NCI-H1694 (cell line): ENCODE measurements at regions not wholly inside any gene's neighbourhood (a gene's known extent, or its start where the extent isn't known, plus 50 kb on each side); places are given as distances from the start of the nearest gene placed in this dataset.

Experiments used
- DNase-seq: peaks from one replicate; lab custom pipeline; 2025; lab: John Stamatoyannopoulos, UW

DNA sequence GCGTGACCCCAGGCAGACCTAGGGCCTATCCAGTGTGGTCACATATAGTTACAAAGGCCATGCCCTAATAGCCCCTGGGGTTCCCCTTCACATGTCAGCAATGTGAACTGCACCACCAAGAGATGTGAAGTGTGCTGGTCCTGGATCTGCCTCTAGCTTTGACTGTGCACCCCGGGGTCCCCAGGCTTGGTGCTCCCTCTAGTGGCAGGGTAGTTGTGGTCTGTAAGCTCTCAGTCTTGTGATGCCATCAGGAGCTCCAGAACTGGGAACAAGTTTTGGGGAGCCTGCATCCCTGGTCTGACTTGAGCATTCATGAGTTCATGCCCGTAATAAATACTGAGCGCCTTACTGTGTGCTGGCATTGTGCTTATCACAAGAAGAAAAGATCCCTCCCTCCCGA is 143.4 kb downstream of the DHX35 start:
- no peak for DNase-seq

DNA sequence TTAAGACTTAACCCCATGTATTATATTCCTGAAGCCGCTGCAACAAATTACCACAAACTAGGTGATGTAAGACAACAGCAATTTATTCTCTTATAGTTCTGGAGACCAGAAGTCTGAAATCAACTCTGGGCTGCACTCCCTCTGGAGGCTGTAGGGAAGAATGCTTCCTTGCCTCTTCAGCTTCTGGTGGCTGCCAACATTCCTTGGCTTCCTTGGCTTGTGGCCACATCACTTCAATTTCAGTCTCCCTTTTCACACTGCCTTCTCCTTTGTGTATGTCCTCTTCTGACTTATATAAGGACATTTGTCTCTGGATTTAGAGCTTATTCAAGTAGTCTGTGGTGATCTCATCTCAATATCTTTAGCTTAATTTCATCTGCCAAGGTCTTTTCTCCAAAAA is 141.6 kb downstream of the DHX35 start:
- no peak for DNase-seq

DNA sequence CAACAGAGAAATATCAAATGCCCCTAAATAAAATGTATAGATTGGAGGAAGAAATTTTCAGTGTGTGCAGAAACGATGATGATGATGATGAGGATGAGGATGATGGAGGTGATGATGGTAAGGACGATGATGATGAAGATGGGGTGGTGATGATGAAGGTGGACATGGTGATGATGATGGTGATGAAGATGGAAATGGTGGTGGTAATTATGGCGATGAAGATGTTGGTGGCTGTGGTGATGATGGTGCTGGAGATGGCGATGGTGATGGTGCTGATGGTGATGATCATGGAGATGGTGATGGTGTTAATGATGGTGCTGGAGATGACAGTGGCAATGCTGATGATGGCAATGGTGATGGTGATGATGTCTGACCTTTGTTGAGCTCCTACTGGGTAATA is 141.2 kb downstream of the DHX35 start:
- no peak for DNase-seq

DNA sequence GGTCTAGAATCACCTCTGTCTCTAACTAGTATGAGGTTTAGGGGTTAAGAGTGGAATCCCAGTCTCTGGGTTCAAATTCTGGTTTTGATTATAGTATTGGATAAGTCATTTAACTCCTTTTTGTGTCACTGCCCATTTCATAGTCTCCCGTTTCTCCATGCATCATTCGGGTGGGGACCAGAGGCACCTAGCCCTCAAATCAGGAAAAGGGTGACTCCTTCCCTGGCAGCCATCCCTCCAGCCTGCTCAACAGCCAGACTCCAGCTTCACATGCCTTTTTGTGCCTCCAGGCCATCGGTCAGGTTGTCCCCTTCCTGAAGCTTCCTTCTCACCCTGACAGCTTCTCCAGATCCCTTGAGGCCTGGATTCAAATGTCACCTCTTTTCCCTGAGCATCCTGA is 139.8 kb downstream of the DHX35 start:
- no peak for DNase-seq

DNA sequence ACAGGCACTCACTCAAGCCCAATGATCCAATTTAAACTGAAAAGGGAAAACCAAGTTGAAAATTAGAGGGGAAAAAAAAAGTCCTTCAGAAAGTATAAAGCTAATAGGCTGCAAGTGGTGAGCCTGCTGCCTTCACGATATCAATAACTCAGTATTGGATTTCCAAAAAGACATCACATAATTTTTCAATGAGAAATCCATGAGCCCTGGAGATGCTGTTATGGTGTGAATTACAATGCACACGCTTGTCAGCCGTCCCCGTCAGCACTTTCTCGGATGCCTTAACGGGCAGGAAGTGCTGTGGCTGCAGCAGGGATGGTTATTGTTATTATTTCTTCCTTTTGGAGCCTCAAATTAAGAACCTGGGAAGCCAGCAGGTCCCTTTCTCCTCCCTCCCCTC is 138.5 kb downstream of the DHX35 start:
- DNase-seq = no peak

DNA sequence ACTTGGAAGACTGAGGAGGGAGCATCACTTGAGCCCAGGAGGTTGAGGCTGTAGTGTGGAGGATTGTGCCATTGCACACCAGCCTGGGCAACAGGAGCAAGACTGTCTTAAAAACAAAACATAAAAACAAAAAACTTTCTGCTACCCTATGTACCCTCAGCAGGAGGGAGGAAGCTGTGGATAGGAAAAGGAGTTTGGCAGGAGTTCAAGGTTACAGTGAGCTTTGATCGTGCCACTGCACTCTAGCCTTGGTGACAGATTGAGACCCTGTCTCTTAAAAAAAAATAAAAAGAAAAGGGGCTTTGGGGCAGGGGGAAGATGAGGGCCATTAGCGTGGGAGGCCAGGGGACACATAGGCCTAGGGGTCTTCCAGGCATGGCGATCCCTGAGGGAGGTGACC is 135.7 kb downstream of the DHX35 start:
- no peak for DNase-seq

DNA sequence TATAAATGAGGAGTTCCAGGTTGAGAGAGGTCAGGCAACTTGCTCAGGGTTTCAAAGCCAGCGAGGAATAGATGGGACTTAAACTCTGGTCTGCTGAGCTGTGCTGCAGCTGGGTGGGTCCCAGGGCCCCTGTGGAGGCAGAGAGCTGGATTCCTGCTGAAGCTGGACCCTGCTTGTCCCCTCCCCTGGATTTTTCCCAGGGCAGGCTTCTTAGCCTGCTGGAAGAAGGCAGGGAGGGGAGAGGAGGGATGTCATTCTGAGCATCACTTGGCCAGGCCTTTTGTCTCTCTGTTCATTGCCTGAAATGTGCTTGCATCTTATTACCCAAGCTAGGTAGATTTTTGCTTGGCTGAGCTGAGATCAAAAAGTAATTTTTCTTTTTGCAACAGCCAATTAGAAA is 133.7 kb downstream of the DHX35 start:
- DNase-seq = no peak

DNA sequence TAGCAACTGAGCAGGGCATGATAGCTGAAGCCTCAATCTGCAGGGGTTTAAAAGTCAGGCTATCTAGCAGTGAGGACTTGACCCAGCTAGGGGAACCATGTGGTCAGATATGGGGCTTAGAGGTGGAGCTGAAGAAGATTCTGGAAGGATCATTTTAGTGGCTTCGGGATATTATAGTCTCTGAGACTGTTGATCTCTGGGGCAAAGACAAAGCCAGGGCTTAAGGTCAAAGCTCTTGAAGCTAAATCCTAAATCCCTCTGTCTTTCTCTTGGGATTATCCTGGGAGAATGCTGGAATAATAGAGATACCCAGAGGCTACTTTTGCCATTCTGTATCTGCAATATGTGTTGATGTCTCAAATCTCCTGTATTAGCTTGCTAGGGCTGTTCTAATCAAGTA is 132.2 kb downstream of the DHX35 start:
- no peak for DNase-seq

DNA sequence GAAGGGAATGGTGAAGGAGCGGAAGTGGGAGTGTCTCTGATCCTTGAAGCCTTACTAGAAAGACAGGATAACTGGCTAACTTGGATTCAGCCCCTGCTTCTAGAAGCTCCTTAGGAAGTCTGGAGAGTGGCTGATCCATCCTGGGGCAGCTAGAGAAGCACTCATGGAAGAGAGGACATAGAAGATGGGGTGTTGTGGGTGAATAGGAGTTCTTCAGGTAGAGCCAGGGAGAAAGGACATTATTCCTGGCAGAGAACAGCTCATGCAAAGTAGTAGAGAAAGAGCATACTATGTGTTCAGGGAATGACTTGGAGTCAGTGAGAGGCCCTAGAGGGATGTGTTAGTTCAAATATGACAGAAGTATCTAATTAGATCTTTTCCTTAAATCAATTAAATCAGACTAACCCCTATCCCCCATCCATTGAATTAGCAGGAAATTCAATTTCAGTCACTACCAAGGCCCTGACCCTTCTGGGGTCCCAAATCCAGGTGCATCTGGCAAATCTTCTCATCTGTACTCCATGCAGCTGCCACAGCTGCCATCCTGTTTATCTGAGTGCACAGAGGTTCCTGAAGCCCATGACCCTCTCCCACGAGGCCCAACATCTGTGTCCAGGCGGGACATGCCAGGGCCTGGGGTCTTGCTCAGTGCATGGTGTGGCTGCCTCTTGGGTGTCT is 130.7 kb downstream of the DHX35 start:
- DNase-seq = no peak

DNA sequence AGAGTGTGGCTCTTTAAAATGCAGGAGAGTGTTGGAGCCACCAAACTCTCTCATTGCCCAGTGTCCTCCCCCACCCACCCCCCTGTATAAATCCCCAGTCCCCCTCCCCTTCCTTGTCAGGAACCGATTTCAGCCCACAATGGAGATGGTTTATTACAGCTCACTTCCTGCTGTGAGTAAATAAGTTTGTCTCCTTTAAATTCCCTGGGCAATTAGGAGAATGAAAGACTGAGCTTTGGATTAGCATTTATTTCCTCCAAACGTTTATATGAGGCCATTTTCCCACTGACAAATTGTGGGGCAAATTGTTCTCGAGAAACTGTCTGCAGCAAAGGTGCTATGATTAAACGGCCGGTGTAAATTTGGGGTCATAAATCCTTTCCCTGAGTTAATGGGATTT is 128.8 kb downstream of the DHX35 start:
- DNase-seq = no peak

DNA sequence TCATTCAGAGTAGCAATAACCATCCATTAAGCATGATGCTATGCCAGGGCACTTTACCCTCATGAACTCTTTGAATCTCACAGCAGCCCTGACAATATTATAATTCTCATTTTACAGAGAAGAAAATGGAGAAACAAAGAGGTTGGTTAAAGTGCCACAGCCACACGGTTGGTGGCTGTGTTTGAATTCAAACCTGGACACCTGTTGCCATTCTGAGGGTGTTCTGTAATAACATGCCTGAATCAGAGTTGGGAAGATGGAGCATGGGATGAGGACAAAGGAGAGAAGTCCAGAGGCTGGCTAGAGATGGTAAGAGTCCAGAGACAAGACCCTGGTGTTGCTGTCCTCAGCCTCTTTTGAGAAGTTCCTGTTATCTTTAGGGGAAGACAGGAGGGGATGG is 127.7 kb downstream of the DHX35 start:
- DNase-seq = no peak
